ENCODE measurements at regions not wholly inside any gene's neighbourhood (a gene's known extent, or its start where the extent isn't known, plus 50 kb on each side); places are given as distances from the start of the nearest gene placed in this dataset.
A peak's percentile ranks its signal among the peaks of the same experiment; 100 is the strongest.
"Not testable (repeated sequence)": the region's sequence is repeated elsewhere in the genome, so short reads cannot be mapped to it uniquely, and the experiment has no call there.

GRCh38 chr1:221601166-221601565 lies 140.7 kb downstream of the DUSP10 start:
- DNase-seq (ENCODE audit: low read depth, low spot score) = no peak
- no peak overlapping the region for H3K4me3 ChIP-seq (ENCODE audit: low read length)

DNA sequence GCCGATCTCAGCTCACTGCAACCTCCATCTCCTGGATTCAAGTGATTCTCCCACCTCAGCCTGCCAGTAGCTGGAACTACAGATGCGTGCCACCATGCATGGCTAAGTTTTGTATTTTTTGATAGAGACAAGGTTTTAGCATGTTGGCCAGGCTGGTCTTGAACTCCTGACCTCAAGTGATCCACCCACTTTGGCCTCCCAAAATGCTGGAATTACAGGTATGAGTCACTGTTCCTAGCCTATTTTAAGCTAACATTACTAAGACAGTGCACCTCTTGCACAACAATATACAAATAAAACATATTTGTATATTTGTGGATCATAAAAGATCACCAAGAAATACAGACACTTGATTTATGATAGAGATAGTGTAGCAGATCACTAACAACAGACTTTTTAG lies 139.1 kb downstream of the DUSP10 start:
- DNase-seq (ENCODE audit: low read depth, low spot score) = no peak
- H3K4me3 ChIP-seq (ENCODE audit: low read length) = no peak overlapping the region

DNA sequence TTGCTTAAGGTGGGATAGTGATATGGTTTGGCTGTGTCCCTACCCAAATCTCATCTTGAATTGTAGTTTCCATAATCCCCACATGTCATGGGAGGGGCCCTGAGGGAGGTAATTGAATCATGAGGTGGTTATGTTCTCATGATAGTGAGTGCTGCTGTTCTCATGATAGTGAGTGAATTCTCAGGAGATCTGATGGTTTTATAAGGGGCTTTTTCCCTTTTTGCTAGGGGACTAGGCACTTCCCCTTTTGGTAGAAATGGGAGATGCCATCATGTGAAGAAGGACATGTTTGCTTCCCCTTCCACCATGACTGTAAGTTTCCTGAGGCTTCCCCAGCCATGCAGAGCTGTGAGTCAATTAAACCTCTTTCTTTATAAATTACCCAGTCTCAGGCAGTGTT lies 137.5 kb downstream of the DUSP10 start:
- not testable (repeated sequence) for H3K4me3 ChIP-seq (ENCODE audit: low read length); DNase-seq (ENCODE audit: low read depth, low spot score)

DNA sequence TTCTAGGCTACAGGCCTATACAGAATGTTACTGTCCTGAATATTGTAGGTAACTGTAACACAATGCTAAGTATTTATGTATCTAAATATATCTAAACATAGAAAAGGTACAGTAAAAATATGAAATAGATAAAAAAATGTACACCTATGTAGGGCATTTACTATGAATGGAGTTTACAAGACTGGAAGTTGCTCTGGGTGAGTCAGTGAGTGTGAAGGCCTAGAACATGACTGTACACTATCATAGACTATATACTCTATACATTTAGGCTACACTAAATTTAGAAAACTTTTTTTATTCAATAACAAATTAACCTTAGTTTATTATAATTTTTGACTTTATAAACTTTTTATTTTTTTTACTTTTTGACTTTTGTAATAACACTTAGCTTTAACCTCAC lies 136.9 kb downstream of the DUSP10 start:
- H3K4me3 ChIP-seq (ENCODE audit: low read length) = no peak overlapping the region
- no peak for DNase-seq (ENCODE audit: low read depth, low spot score)

DNA sequence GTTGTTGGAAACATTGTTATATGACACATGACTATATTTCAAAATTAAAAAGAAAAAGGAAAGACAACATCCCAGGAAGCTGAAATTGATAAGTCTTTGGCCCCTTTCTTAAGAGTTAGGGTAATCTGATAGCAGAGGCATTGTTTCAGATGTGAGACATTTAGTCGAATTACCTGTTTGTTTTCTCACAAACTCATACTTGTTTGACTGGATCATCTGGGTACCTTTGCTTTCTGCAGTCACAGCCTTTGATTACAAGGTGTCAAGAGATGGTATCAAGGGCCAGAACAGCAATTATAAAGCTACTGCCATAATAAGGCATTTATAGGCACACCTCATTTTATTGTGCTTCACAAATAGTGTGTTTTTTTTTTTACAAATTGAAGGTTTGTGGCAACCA lies 136.3 kb downstream of the DUSP10 start:
- no peak for DNase-seq (ENCODE audit: low read depth, low spot score)
- no peak overlapping the region for H3K4me3 ChIP-seq (ENCODE audit: low read length)

- no peak for DNase-seq (ENCODE audit: low read depth, low spot score)
- no peak overlapping the region for H3K4me3 ChIP-seq (ENCODE audit: low read length)
These were observed 135.6 kb downstream of the DUSP10 start for GRCh38 chr1:221606256-221606655.

DNA sequence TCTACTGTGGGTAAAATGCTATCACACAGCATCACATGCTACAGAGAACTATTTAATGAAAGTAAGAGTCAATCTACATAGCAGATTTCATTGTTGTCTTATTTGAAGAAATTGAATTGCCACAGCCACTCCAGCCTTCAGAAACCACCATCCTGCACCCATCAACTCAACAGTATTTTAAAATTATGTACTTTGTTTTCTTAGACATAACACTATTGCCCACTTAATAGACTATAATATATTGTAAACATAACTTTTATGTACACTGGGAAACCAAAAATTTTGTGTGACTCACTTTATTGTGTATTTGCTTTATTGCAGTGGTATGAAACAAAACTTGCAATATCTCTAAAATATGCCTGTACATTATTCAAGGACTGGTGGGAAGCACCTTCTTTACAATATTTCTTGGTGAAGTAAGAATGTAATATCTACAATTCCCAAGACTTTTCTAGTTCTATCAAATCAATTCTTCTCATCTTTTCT lies 133.0 kb downstream of the DUSP10 start:
- DNase-seq (ENCODE audit: low read depth, low spot score) = no peak
- H3K4me3 ChIP-seq (ENCODE audit: low read length) = no peak overlapping the region

DNA sequence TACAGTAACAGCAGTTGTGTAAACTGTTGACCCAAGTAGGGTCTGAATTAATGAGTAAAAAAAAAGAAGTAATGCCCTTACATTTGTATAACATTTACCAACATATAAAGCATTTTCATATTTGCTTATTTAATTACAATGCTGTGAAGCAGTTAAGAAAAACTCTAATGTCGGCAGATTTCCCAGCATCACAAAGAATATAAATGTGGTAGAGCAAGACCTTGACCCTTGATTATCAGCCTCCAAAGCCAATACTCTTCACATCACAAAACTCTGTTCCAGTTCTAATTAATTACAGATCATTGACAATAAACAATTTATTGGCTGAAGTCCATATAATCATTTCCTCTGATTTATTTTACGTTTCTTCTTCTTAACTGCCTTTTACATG lies 130.2 kb downstream of the DUSP10 start:
- DNase-seq (ENCODE audit: low read depth, low spot score) = no peak
- H3K4me3 ChIP-seq (ENCODE audit: low read length) = no peak overlapping the region

DNA sequence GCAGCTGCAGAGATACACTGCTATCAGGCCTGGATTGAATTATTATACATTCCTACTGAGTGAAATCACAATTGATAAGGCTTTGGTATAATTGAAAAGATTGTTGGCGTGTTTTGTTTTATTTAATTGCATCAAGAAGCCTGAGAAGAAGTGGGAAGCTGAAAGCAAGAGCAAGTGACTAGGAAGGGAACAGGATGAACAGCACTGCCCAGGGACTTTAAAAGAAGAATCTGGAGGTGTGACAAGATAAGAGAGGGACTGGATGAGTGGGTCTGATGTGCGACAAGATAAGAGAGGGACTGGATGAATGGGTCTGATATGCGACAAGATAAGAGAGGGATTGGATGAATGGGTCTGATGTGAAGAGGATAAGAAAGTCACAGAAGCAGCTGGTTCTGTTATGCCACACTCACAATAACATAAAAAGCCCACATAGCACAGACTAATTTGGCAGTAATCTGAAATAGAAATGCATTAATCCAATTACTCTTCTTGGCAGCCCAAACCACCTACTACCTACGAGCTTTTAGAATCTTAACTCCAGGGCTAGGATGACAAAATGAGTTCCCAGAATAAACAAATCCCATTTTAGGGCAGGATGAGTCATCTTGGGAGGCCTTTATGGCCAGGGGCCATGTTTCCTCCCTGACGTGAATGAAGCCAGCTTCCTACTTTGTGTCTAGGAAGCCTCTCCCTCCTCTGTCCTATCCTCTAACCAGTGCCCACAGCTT lies 129.7 kb downstream of the DUSP10 start:
- DNase-seq (ENCODE audit: low read depth, low spot score) = no peak
- H3K4me3 ChIP-seq (ENCODE audit: low read length) = no peak overlapping the region

GRCh38 chr1:221620437-221621384 lies 121.2 kb downstream of the DUSP10 start:
- DNase-seq (ENCODE audit: low read depth, low spot score) = no peak
- no peak overlapping the region for H3K4me3 ChIP-seq (ENCODE audit: low read length)

GRCh38 chr1:221621683-221622082 lies 120.2 kb downstream of the DUSP10 start:
- DNase-seq (ENCODE audit: low read depth, low spot score) = no peak
- no peak overlapping the region for H3K4me3 ChIP-seq (ENCODE audit: low read length)

- no peak overlapping the region for H3K4me3 ChIP-seq (ENCODE audit: low read length)
- no peak for DNase-seq (ENCODE audit: low read depth, low spot score)
These were observed 119.5 kb downstream of the DUSP10 start for GRCh38 chr1:221622389-221622788.

GRCh38 chr1:221625026-221625425 lies 116.9 kb downstream of the DUSP10 start:
- H3K4me3 ChIP-seq (ENCODE audit: low read length) = no peak overlapping the region
- DNase-seq (ENCODE audit: low read depth, low spot score) = no peak

DNA sequence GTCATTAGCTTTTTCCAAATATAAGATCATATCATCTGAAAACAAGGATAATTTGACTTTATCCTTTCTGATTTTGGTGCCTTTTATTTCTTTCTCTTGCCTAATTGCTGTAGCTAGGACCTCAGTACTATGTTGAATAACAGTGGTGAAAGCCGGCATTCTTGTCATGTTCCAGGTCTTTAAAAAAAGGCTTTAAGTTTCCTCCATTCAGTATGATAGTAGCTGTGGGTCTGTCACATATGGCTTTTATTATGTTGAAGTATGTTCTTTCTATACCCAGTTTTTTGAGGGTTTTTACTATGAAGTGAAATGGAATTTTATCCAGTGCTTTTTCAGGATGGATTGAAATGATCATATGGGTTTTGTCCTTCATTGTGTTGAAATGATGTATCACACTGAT lies 115.8 kb downstream of the DUSP10 start:
- no peak overlapping the region for H3K4me3 ChIP-seq (ENCODE audit: low read length)
- no peak for DNase-seq (ENCODE audit: low read depth, low spot score)

DNA sequence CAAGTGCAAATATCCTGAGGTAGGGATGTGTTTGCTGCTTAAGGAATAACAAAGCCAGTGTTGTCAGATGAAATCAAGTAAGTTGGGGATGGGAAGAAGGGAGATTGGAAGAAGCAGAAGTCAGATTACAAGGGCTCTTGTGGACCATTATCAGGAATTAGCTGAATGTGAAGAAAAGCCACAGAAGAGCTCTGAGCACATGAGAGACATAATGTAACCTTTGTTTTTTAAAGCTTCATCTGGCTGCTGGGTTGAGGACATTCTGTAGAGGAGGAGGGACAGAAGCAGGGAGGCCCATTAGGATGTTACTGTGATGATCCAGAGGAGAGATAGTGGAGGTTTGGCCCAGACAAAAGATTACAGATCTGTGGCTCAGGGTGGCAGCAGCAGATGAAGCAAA lies 111.7 kb downstream of the DUSP10 start:
- no peak overlapping the region for H3K4me3 ChIP-seq (ENCODE audit: low read length)
- DNase-seq (ENCODE audit: low read depth, low spot score) = no peak

GRCh38 chr1:221631556-221631955 lies 110.3 kb downstream of the DUSP10 start:
- no peak overlapping the region for H3K4me3 ChIP-seq (ENCODE audit: low read length)

GRCh38 chr1:221632072-221632471 lies 109.8 kb downstream of the DUSP10 start:
- H3K4me3 ChIP-seq (ENCODE audit: low read length) = no peak overlapping the region
- peak; percentile 16 for DNase-seq (ENCODE audit: low read depth, low spot score)

More at GRCh38 chr1:221631556-221631955, 110.3 kb downstream of the DUSP10 start:
- peak; percentile 8 for DNase-seq (ENCODE audit: low read depth, low spot score)

DNA sequence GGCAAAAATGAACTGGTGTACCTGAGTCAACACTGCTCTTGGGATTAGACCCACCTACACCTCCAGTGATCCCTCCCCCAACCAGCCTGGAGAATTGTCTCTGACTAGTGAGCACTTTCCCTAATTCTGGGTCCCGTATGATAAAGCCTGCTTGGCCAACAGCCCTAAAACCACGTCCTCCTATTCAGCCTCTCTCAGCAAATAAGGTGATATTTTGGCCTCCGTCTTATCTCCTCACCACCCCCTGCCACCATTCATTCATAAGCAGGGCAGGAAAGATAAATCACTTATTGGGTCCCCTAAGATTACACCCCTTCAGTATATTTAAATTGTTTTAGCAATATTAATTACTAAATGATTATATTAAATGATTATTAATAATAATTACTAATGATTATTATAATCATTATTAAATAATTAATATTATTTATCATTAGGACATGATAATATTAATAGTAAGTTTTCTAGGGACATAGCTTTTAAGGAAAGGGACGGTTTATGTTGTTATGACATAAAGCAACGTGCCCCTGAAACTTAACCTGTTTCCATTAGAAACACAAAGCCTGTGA lies 108.0 kb downstream of the DUSP10 start:
- DNase-seq (ENCODE audit: low read depth, low spot score) = no peak
- no peak overlapping the region for H3K4me3 ChIP-seq (ENCODE audit: low read length)

DNA sequence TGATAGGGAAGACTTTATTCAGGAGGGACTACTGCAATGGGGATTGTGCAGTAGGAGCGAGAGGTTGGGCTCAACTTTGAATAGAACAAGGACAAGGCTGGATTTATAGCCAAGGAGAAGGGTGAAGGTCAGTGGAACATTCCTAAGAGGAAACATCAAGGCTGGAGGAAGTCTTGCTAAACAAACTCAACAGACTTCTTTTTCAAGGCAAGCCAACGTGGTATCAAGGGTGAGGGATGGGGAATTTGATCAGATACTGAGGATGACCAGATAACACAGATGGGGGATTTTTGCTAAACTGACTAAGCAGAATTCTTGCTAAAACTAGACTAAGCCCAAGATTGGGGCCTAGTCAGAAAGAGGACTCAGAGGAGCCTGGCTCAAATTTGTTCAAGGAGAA lies 107.3 kb downstream of the DUSP10 start:
- H3K4me3 ChIP-seq (ENCODE audit: low read length) = no peak overlapping the region
- no peak for DNase-seq (ENCODE audit: low read depth, low spot score)

- DNase-seq (ENCODE audit: low read depth, low spot score) = no peak
- no peak overlapping the region for H3K4me3 ChIP-seq (ENCODE audit: low read length)
These were observed 106.6 kb downstream of the DUSP10 start for GRCh38 chr1:221635305-221635704.
